ENCODE measurements at regions not wholly inside any gene's neighbourhood (a gene's known extent, or its start where the extent isn't known, plus 50 kb on each side); places are given as distances from the start of the nearest gene placed in this dataset.
"Not testable (repeated sequence)": the region's sequence is repeated elsewhere in the genome, so short reads cannot be mapped to it uniquely, and the experiment has no call there.

DNA sequence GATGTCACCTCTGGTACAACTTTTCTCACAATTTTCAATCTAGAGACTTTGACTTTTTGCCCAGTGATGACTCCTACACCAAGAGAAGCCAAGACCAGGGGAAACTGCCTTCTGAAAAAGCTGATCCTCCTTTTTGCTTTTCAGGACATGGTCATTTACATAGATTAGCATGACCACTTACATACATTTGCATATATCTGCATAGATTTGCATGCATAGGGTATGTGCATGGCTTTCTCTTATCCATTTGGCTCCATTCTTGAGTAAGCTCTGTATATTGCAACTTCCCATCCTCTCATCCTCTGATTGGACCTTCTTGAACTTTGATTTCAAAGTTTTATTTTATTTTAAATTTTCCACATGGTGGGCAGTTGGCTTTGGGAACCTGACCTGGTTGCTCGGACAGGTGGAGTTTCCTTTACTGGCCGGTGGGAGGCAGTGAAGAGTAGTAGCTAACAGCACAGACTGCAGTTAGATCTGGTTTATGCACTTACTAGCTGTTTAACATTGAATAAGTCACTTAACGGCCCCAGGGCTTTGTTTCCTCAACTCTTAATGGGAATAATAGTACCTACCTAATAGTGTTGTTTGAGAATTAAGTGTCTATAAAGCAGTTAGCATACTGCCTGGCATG, 92.9 kb downstream of the GPR139 start:
- no peaks in the 10 kb centered on the region for H3K36me3 Mint-ChIP-seq (ENCODE audit: low read depth)
- H3K4me3 Mint-ChIP-seq = no peak overlapping the region

DNA sequence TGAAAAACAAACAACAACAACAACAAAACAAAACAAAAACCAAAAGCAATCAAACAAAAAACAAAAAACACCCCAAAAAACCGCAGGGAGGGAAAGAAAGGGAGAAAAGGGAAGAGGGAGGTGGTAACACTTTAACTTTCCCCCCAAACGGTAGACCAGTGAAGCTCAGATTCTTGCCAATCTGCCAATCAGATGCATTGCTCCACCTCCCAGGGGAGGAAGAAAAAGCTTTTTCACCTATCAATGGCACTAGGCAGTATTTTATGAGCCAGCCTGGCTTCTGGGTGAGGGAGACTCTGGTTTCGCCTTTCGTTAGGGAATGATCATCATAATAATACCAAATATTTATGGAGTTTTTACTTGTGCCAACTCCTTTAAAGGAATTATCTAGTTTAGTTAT, 94.1 kb downstream of the GPR139 start:
- H3K27ac Mint-ChIP-seq = no peak overlapping the region
- no peaks in the 10 kb centered on the region for H3K4me1 Mint-ChIP-seq
- CTCF ChIA-PET = interaction anchor here (1.1 kb wide), 1 partner anchor 32 kb away, joined by 3 read pairs; no protein-coding TSS in a partner anchor
- H3K9me3 Mint-ChIP-seq = no peaks in the 10 kb centered on the region
- POLR2A ChIA-PET = no interaction called here
- H3K4me3 Mint-ChIP-seq = no peak overlapping the region
- no peaks in the 10 kb centered on the region for H3K36me3 Mint-ChIP-seq (ENCODE audit: low read depth)
- DNase-seq = no peak
- H3K27me3 Mint-ChIP-seq = no peaks in the 10 kb centered on the region

More for the DNA sequence above, 92.9 kb downstream of the GPR139 start:
- Mint-ChIP-seq H3K27me3 (no peaks in the 10 kb centered on the region), H3K4me1 (no peaks in the 10 kb centered on the region), H3K9me3 (no peaks in the 10 kb centered on the region), H3K27ac (no peak overlapping the region)
- CTCF ChIA-PET = interaction anchor here (1.1 to 1.5 kb wide), 2 partner anchors 13 to 33 kb away, joined by 3 read pairs; no protein-coding TSS in a partner anchor
- DNase-seq = no peak
- POLR2A ChIA-PET = no interaction called here

DNA sequence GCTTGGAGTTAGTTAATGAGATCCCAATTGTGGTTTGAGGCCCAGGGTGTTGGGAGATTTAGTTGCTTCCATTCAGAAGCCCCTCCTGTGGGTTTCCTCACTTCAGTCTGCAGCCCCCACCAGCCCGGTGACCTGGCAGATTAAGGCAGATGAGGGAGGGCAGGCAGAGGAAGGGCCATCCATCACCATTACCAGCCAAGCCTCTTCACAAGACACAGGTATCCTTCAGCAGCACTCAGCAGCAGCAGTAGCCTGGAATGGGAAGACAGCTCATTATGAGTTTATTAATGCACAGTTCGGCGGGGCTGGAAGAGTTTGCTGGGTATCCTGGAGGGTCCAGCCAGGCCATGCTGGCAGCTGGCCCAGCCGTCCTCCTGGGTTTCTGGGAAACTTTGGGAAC, 90.0 kb upstream of the GPRC5B start:
- ChIA-PET POLR2A (no interaction called here), CTCF (no interaction called here)
- Mint-ChIP-seq H3K4me3 (no peak overlapping the region), H3K36me3 (ENCODE audit: low read depth) (no peaks in the 10 kb centered on the region), H3K4me1 (no peaks in the 10 kb centered on the region), H3K27ac (no peak overlapping the region), H3K27me3 (no peaks in the 10 kb centered on the region), H3K9me3 (no peaks in the 10 kb centered on the region)
- DNase-seq = no peak

DNA sequence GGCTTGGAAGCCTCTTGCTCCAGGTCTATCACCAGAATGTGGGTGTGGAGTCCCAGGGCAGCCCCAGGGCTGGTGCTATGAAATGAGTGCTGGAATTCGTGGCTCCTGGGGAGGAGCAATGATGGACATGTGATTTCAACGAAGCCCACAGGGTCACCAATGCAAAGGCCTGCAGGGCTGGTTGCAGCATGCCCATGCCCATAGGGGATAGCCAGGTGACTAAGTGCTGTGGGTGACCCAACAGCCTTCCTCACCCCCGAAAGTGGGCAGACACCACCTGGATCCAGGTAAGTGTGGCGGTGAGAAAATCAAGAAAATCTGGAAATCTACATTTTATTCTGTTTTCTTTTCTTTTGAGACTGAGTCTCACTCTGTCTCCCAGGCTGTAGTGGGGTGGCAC, 87.5 kb upstream of the GPRC5B start:
- no peak for DNase-seq
- H3K36me3 Mint-ChIP-seq (ENCODE audit: low read depth) = no peaks in the 10 kb centered on the region
- H3K27me3 Mint-ChIP-seq = no peaks in the 10 kb centered on the region
- no peak overlapping the region for H3K4me3 Mint-ChIP-seq
- H3K9me3 Mint-ChIP-seq = no peaks in the 10 kb centered on the region
- CTCF ChIA-PET = no interaction called here
- no peaks in the 10 kb centered on the region for H3K4me1 Mint-ChIP-seq
- no peak overlapping the region for H3K27ac Mint-ChIP-seq
- POLR2A ChIA-PET = no interaction called here

DNA sequence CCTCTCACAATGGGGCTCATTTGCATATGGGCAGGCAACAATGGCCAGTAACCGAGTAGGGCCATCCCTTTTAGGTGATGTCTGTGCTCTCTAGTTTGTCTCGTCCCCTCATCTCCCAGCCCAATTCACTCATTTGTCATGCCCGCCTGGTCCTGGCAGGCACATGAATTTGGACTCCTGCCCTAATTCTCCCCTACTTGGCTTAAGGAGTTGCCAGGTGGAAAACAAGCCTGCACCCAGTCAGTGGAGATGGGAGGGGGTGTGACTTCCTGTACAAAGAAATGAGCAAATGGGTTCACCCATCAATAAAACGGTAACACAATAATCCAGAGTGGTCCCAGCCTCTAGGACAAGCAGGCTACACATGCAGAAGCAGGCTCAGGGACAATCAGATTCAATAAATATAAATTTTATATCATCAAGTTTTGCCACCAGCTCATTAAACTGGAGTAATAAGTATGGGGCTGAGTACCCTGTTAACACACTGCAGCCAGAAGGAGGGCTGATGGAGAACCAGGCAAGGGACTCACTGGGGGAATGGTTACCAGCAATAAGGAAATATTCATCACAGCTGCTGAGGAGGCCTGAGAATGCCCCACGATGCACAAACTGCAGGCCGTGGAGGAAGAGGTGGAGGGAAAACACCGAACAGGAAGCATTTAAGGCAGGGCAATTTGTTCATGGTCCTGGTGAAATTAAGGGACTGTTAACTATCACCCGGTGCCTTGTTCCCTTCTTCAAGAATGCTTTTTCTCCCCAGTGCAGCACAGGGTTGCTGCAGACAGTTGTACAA, 84.4 kb upstream of the GPRC5B start:
- no peaks in the 10 kb centered on the region for H3K36me3 Mint-ChIP-seq (ENCODE audit: low read depth)
- no peaks in the 10 kb centered on the region for H3K9me3 Mint-ChIP-seq
- ChIA-PET CTCF (no interaction called here), POLR2A (no interaction called here)
- no peaks in the 10 kb centered on the region for H3K4me1 Mint-ChIP-seq
- no peak overlapping the region for H3K4me3 Mint-ChIP-seq
- DNase-seq = no peak
- H3K27ac Mint-ChIP-seq = no peak overlapping the region
- no peaks in the 10 kb centered on the region for H3K27me3 Mint-ChIP-seq

DNA sequence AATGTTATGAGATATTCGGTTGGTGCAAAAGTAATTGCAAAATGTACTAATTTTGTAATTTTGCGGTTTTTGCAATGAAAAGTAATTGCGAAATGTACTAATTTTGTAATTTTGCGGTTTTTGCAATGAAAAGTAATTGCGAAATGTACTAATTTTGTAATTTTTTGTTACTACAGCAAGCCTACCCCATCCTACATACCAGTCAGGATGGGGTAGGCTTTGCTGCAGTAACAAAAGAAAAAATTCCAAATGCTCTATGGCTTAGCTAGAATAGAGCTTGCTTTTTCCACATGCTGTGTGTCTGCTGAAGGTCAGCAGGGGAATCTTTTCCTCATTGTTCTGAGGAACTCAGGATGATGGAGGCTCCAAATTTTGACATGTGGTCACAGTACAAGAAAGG, 83.3 kb upstream of the GPRC5B start:
- Mint-ChIP-seq H3K27me3 (no peaks in the 10 kb centered on the region), H3K27ac (no peak overlapping the region), H3K4me3 (no peak overlapping the region), H3K9me3 (no peaks in the 10 kb centered on the region), H3K36me3 (ENCODE audit: low read depth) (no peaks in the 10 kb centered on the region), H3K4me1 (no peaks in the 10 kb centered on the region)
- CTCF ChIA-PET = no interaction called here
- DNase-seq = no peak
- POLR2A ChIA-PET = no interaction called here

DNA sequence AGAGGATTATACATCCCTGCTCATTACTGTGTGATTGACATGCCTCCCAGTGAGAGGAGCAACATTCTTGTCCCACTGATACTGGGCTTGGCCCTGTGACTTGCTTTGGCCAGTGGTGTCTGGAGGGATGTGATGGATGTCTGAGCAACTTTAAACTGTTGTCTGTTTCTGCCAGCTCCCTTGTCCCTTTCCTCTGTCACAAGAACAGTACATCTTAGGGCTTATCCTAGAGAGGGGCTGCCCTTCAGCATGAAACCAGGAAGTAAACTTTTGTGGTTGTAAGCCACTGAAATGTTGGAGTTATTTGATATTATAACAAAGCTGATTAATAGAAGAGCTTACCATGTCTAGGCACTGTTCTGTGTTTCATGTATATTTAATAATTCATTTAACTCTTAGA, 82.9 kb upstream of the GPRC5B start:
- Mint-ChIP-seq H3K4me3 (no peak overlapping the region), H3K27me3 (no peaks in the 10 kb centered on the region), H3K9me3 (no peaks in the 10 kb centered on the region), H3K27ac (no peak overlapping the region), H3K4me1 (no peaks in the 10 kb centered on the region), H3K36me3 (ENCODE audit: low read depth) (no peaks in the 10 kb centered on the region)
- ChIA-PET CTCF (no interaction called here), POLR2A (no interaction called here)
- no peak for DNase-seq

DNA sequence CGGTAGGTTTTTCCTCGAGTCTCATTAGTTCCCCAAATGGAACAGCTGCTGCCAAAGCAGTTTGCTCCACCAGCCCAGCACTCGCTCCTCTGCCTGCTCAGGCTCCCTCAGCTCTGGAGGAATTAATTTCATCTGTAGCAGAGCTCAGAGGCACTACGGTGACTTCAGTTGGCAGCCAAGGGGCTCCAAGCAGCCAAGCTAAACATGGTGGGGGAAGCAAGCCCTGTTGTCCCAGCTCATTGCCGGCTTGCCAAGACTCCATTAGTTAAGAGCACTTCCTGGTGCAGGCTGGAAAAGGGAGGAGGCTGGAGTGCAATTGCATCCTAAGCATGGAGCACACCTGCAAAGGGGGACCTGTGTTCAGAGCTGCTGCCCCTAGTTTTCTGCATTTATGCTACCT, 78.7 kb upstream of the GPRC5B start:
- no peaks in the 10 kb centered on the region for H3K36me3 Mint-ChIP-seq (ENCODE audit: low read depth)
- POLR2A ChIA-PET = no interaction called here
- H3K4me3 Mint-ChIP-seq = no peak overlapping the region
- CTCF ChIA-PET = interaction anchor here (1.2 kb wide), 1 partner anchor 10 kb away, joined by 4 read pairs; no protein-coding TSS in a partner anchor
- no peaks in the 10 kb centered on the region for H3K4me1 Mint-ChIP-seq
- H3K9me3 Mint-ChIP-seq = no peaks in the 10 kb centered on the region
- H3K27me3 Mint-ChIP-seq = no peaks in the 10 kb centered on the region
- no peak for DNase-seq
- no peak overlapping the region for H3K27ac Mint-ChIP-seq

DNA sequence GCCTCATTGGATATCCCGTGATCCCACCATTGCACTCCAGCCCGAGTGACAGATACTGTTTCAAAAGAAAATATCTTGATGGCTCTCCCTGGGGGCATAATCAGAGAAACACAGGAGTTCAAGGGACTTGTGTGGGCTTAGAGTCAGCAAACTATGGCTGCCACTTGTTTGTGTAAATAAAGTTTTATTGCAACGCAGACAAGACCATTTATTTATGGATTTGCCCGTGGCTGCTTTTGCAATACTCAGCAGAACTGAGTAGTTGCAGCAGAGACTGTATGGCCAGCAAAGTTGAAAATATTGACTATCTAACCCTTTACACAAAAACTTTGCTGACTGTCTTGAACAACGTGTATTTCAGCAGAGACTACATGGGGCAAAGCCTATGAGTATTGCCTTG, 75.5 kb upstream of the GPRC5B start:
- CTCF ChIA-PET = no interaction called here
- POLR2A ChIA-PET = no interaction called here
- no peaks in the 10 kb centered on the region for H3K4me1 Mint-ChIP-seq
- DNase-seq = no peak
- H3K27ac Mint-ChIP-seq = no peak overlapping the region
- H3K4me3 Mint-ChIP-seq = no peak overlapping the region
- H3K36me3 Mint-ChIP-seq (ENCODE audit: low read depth) = no peaks in the 10 kb centered on the region
- no peaks in the 10 kb centered on the region for H3K9me3 Mint-ChIP-seq
- H3K27me3 Mint-ChIP-seq = no peaks in the 10 kb centered on the region

DNA sequence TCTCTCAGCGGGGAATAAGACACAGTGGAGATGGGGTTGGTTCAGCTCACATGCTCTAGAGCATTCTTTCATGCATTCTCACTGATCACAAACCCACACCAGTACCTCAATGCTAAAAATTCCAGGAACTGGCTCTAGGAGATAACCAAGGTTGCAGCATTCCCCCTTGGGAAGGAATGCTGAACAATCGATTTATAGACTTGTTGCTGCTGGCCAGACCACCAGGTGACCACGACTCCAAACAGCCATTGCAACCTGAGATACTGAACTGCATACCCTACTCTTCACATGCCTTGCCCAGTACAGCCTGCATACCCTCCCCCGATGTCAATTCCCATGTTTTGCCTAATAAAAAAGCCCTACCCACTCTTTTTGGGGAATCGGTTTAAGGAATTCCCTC, 75.1 kb upstream of the GPRC5B start:
- no peak for DNase-seq
- ChIA-PET POLR2A (no interaction called here), CTCF (no interaction called here)
- Mint-ChIP-seq H3K27me3 (no peaks in the 10 kb centered on the region), H3K4me3 (no peak overlapping the region), H3K36me3 (ENCODE audit: low read depth) (no peaks in the 10 kb centered on the region), H3K27ac (no peak overlapping the region), H3K4me1 (no peaks in the 10 kb centered on the region), H3K9me3 (no peaks in the 10 kb centered on the region)

DNA sequence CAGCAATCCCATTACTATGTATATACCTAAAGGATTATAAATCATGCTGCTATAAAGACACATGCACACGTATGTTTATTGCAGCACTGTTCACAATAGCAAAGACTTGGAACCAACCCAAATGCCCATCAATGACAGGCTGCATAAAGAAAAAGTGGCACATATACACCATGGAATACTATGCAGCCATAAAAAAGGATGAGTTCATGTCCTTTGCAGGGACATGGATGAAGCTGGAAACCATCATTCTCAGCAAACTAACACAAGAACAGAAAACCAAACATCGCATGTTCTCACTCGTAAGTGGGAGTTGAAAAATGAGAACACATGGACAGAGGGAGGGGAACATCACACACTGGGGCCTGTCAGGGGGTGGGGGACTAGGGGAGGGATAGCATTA, 71.2 kb upstream of the GPRC5B start:
- POLR2A ChIA-PET; H3K36me3 Mint-ChIP-seq (ENCODE audit: low read depth); H3K4me3 Mint-ChIP-seq; H3K9me3 Mint-ChIP-seq; H3K27ac Mint-ChIP-seq; DNase-seq; H3K4me1 Mint-ChIP-seq; H3K27me3 Mint-ChIP-seq; CTCF ChIA-PET: not testable (repeated sequence)

DNA sequence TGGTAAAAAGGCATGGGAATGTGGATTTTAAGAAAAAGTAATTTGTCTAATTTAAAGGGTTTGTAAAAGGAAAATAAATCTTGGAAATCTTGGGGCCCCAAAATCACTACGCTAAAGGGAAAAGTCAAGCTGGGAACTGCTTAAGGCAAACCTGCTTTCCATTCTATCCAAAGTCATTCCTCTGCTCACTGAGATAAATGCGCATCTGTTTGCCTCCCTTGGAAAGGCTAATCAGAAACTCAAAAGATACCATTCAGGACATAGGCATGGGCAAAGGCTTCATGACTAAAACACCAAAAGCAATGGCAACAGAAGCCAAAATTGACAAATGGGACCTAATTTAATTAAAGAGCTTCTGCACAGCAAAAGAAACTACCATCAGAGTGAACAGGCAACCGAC, 70.4 kb upstream of the GPRC5B start:
- CTCF ChIA-PET; POLR2A ChIA-PET; H3K27ac Mint-ChIP-seq; H3K9me3 Mint-ChIP-seq; H3K27me3 Mint-ChIP-seq; H3K4me3 Mint-ChIP-seq; H3K4me1 Mint-ChIP-seq; DNase-seq; H3K36me3 Mint-ChIP-seq (ENCODE audit: low read depth): not testable (repeated sequence)

DNA sequence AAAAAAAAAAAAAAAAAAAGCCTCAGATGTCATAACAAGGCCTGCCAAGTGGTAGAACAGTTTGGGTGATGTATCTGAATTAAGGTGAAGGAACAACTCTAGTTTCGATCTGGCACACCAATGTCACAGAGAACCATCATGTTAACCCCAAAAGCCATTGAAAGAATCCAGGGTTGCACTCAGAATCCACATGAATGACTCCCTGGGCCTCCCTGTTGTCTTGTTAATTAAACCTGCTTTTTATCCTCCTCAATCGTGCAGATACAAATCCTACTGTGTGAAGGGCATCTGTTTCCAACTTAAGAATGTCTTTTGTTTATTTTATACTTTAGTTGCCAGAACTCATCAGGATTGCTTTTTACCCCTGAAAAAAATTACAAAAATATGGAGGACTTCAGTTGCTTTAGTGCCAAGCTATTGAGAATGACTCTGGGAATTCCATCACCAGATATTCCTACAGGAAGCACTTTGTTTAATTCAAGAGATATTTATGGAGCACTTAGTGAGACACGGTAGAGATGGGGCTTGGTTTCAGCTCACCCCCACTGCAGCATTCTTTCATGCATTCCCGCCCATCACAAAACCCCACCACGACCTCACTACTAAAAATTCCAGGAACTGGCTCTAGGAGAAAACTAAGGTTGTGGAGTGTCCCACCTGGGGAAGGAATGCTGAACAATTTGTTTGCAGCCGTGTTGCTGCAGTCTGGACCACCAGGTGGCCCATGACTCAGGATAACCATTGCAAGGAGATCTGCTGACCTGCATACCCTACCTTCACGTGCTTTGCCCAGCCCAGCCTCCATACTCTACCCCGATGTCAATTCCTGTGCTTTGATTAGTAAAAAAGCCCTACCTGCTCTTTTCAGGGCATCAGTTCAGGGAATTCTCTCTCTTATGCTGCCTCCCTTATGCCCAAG, 63.8 kb upstream of the GPRC5B start:
- ChIA-PET CTCF (interaction anchor here (1.5 kb wide), 1 partner anchor 32 kb away, joined by 3 read pairs; no protein-coding TSS in a partner anchor), POLR2A (no interaction called here)
- Mint-ChIP-seq H3K4me3 (no peak overlapping the region), H3K4me1 (no peaks in the 10 kb centered on the region), H3K27ac (no peak overlapping the region), H3K9me3 (no peaks in the 10 kb centered on the region), H3K36me3 (ENCODE audit: low read depth) (no peaks in the 10 kb centered on the region), H3K27me3 (no peaks in the 10 kb centered on the region)
- DNase-seq = no peak
